NCI-H1694 (cell line): ENCODE measurements at regions not wholly inside any gene's neighbourhood (a gene's known extent, or its start where the extent isn't known, plus 50 kb on each side); places are given as distances from the start of the nearest gene placed in this dataset.
"Not testable (repeated sequence)": the region's sequence is repeated elsewhere in the genome, so short reads cannot be mapped to it uniquely, and the experiment has no call there.

Source experiments
- DNase-seq: peaks from one replicate; lab custom pipeline; 2025; lab: John Stamatoyannopoulos, UW

GRCh38 chr10:85459906-85460305 is 906.7 kb downstream of the GRID1 start:
- no peak for DNase-seq

GRCh38 chr10:85464336-85464735 is 902.3 kb downstream of the GRID1 start:
- DNase-seq = no peak

GRCh38 chr10:85477979-85478378 is 888.6 kb downstream of the GRID1 start:
- no peak for DNase-seq

- no peak for DNase-seq
Observed at GRCh38 chr10:85490431-85490830, 876.2 kb downstream of the GRID1 start.

GRCh38 chr10:85491652-85492051 is 874.9 kb downstream of the GRID1 start:
- DNase-seq = no peak

- DNase-seq = no peak
Observed at GRCh38 chr10:85492684-85493083, 873.9 kb downstream of the GRID1 start.

- no peak for DNase-seq
Observed at GRCh38 chr10:85493703-85494102, 872.9 kb downstream of the GRID1 start.

- not testable (repeated sequence) for DNase-seq
Observed at GRCh38 chr10:85504641-85505040, 862.0 kb downstream of the GRID1 start.

GRCh38 chr10:85508159-85508558 is 858.4 kb downstream of the GRID1 start:
- no peak for DNase-seq

GRCh38 chr10:85510682-85511081 is 855.9 kb downstream of the GRID1 start:
- peak; percentile 35 for DNase-seq

GRCh38 chr10:85513436-85513835 is 853.2 kb downstream of the GRID1 start:
- DNase-seq = no peak

GRCh38 chr10:85515316-85515715 is 851.3 kb downstream of the GRID1 start:
- DNase-seq = no peak

- no peak for DNase-seq
Observed at GRCh38 chr10:85524001-85524666, 842.5 kb downstream of the GRID1 start.

- DNase-seq = no peak
Observed at GRCh38 chr10:85527616-85528317, 838.8 kb downstream of the GRID1 start.

GRCh38 chr10:85528318-85528652 is 838.3 kb downstream of the GRID1 start:
- no peak for DNase-seq

GRCh38 chr10:85531706-85532105 is 834.9 kb downstream of the GRID1 start:
- DNase-seq = no peak

- no peak for DNase-seq
Observed at GRCh38 chr10:85532773-85533172, 833.8 kb downstream of the GRID1 start.

- no peak for DNase-seq
Observed at GRCh38 chr10:85535926-85536325, 830.7 kb downstream of the GRID1 start.

- DNase-seq = no peak
Observed at GRCh38 chr10:85537561-85537960, 829.0 kb downstream of the GRID1 start.

- DNase-seq = no peak
Observed at GRCh38 chr10:85538601-85539000, 828.0 kb downstream of the GRID1 start.

GRCh38 chr10:85542152-85542551 is 824.4 kb downstream of the GRID1 start:
- no peak for DNase-seq

GRCh38 chr10:85542936-85543730 is 823.5 kb downstream of the GRID1 start:
- no peak for DNase-seq

GRCh38 chr10:85544956-85545355 is 821.6 kb downstream of the GRID1 start:
- DNase-seq = no peak
